OCI-LY7 (cell line): ENCODE measurements at regions not wholly inside any gene's neighbourhood (a gene's known extent, or its start where the extent isn't known, plus 50 kb on each side); places are given as distances from the start of the nearest gene placed in this dataset.

Experiments used
- BruUV-seq: library from RNA; stranded (reverse); fragments of 400-500 nt; replicated peaks from 2 replicates; lab custom pipeline; 2021; lab: Mats Ljungman, UMichigan
- CTCF ChIA-PET: fragments of 300-600 bp; sonication (Branson Sonifier 250); formaldehyde crosslinking; loops from one replicate; lab custom pipeline; 2022; ENCODE audit warnings: antibody characterized with exemption; ENCODE audit not compliant: unreplicated experiment; lab: Charles Lee
- POLR2A ChIA-PET: fragments of 300-600 bp; sonication (Branson Sonifier 250); formaldehyde crosslinking; loops from one replicate; lab custom pipeline; 2022; ENCODE audit warnings: antibody characterized with exemption; lab: Charles Lee
- DNase-seq: peaks from one replicate; pipeline ENCODE4 v3.0.0-alpha.2; 2015; ENCODE audit warnings: low spot score
- H2AFZ ChIP-seq: fragments of 200-600 bp; sonication (generic), shearing (Covaris generic); 2 replicates; pipeline ENCODE4 v1.6.1; 2014; ENCODE audit warnings: mild to moderate bottlenecking, antibody characterized with exemption, low read length, moderate library complexity
- H3K27ac ChIP-seq: fragments of 200-600 bp; sonication (generic); 2 replicates; pipeline ENCODE4 v1.5.1; 2014; ENCODE audit warnings: mixed run types, low read depth, mild to moderate bottlenecking, moderate library complexity, low read length, inconsistent platforms; ENCODE audit not compliant: poor library complexity, severe bottlenecking
- H3K36me3 ChIP-seq: fragments of 200-600 bp; sonication (generic); 2 replicates; pipeline ENCODE4 v1.6.1; 2014; ENCODE audit warnings: mild to moderate bottlenecking, antibody characterized with exemption, low read length, moderate library complexity, mixed read lengths; ENCODE audit not compliant: insufficient read depth
- H3K4me1 ChIP-seq: fragments of 200-600 bp; sonication (generic); 2 replicates; pipeline ENCODE4 v1.5.1; 2014; ENCODE audit warnings: mild to moderate bottlenecking, low read length; ENCODE audit not compliant: insufficient read depth, poor library complexity, severe bottlenecking
- H3K4me2 ChIP-seq: fragments of 200-600 bp; sonication (generic); 2 replicates; pipeline ENCODE4 v1.6.1; 2014; ENCODE audit warnings: mild to moderate bottlenecking, low read length
- H3K4me3 ChIP-seq: fragments of 200-600 bp; sonication (generic); 2 replicates; pipeline ENCODE4 v1.5.1; 2014; ENCODE audit warnings: mild to moderate bottlenecking, low read depth, low read length; ENCODE audit not compliant: poor library complexity, severe bottlenecking
- H3K79me2 ChIP-seq: fragments of 200-600 bp; sonication (generic); 2 replicates; pipeline ENCODE4 v1.6.1; 2016; ENCODE audit warnings: low read depth, mild to moderate bottlenecking, low read length, moderate library complexity, mixed read lengths; ENCODE audit not compliant: insufficient read depth
- H3K9me2 ChIP-seq: fragments of 200-600 bp; sonication (generic); 2 replicates; pipeline ENCODE4 v1.6.1; 2016; ENCODE audit warnings: mild to moderate bottlenecking, low read length, mixed read lengths; ENCODE audit not compliant: insufficient read depth
- H3K9me3 ChIP-seq: fragments of 200-600 bp; sonication (generic); 2 replicates; pipeline ENCODE4 v1.6.1; 2014; ENCODE audit warnings: mild to moderate bottlenecking, mixed run types, low read length, mixed read lengths
- H4K20me1 ChIP-seq: fragments of 200-600 bp; sonication (generic); 2 replicates; pipeline ENCODE4 v1.6.1; 2014; ENCODE audit warnings: mild to moderate bottlenecking, antibody characterized with exemption, low read length, moderate library complexity, mixed read lengths; ENCODE audit not compliant: insufficient read depth
- CTCF ChIP-seq: fragments of 200-600 bp; sonication (generic); conservative IDR thresholded peaks from 2 replicates; pipeline ENCODE4 v1.5.1; 2014; ENCODE audit warnings: mild to moderate bottlenecking, antibody characterized with exemption, low read length, moderate library complexity, mixed read lengths
- EZH2phosphoT487 ChIP-seq: fragments of 200-600 bp; sonication (generic); IDR thresholded peaks from 2 replicates; pipeline ENCODE4 v1.6.1; 2018; ENCODE audit warnings: low read depth, borderline replicate concordance, mild to moderate bottlenecking, mixed run types, antibody characterized with exemption, low read length, moderate library complexity, mixed read lengths
- intact Hi-C: fragments of 100-400 bp; cut with micrococcal nuclease; formaldehyde crosslinking; loops from one replicate; pipeline ENCODE4 v1.10.0; 2022; ENCODE audit not compliant: unreplicated experiment

GRCh38 chr5:142421621-142422397, 97.0 kb upstream of the SPRY4 start:
- Histone ChIP-seq H3K9me2 (no peaks in the 10 kb centered on the region), H3K4me1 (no peaks in the 10 kb centered on the region), H3K79me2 (no peaks in the 10 kb centered on the region), H2AFZ (no peak overlapping the region), H3K4me2 (no peak overlapping the region), H3K9me3 (no peaks in the 10 kb centered on the region), H3K27ac (no peak overlapping the region), H4K20me1 (no peaks in the 10 kb centered on the region), H3K4me3 (no peak overlapping the region), H3K36me3 (no peaks in the 10 kb centered on the region)
- no peak for TF ChIP-seq CTCF
- TF ChIP-seq EZH2phosphoT487 = no peak
- ChIA-PET POLR2A (interaction anchor here (0.7 kb wide), 3 partner anchors 58 to 273 kb away, joined by 4 to 9 read pairs (median 4); no protein-coding TSS in a partner anchor), CTCF (no interaction called here)
- intact Hi-C loops = no loop called here
- BruUV-seq = no TSS peak
- no peak for DNase-seq

GRCh38 chr5:142421228-142421617, 96.4 kb upstream of the SPRY4 start:
- intact Hi-C loops = no loop called here
- POLR2A ChIA-PET = no interaction called here
- CTCF ChIA-PET = no interaction called here
- Histone ChIP-seq H3K9me2 (no peaks in the 10 kb centered on the region), H3K79me2 (no peaks in the 10 kb centered on the region), H4K20me1 (no peaks in the 10 kb centered on the region), H3K36me3 (no peaks in the 10 kb centered on the region), H2AFZ (no peak overlapping the region), H3K9me3 (no peaks in the 10 kb centered on the region), H3K4me2 (no peak overlapping the region), H3K4me3 (no peak overlapping the region), H3K27ac (no peak overlapping the region), H3K4me1 (no peaks in the 10 kb centered on the region)
- no TSS peak for BruUV-seq
- no peak for DNase-seq
- no peak for TF ChIP-seq CTCF
- no peak for TF ChIP-seq EZH2phosphoT487

- no peaks in the 10 kb centered on the region for H3K9me2 ChIP-seq
- H2AFZ ChIP-seq = no peak overlapping the region
- TF ChIP-seq EZH2phosphoT487 (no peak), CTCF (no peak)
- H3K4me1 ChIP-seq = no peaks in the 10 kb centered on the region
- CTCF ChIA-PET = no interaction called here
- no peaks in the 10 kb centered on the region for H3K9me3 ChIP-seq
- no peak overlapping the region for H3K4me2 ChIP-seq
- POLR2A ChIA-PET = interaction anchor here (1.1 kb wide), 1 partner anchor 8 kb away, joined by 3 read pairs; no protein-coding TSS in a partner anchor
- no TSS peak for BruUV-seq
- H3K79me2 ChIP-seq = no peaks in the 10 kb centered on the region
- H3K36me3 ChIP-seq = no peaks in the 10 kb centered on the region
- no peak for DNase-seq
- intact Hi-C loops = no loop called here
- no peaks in the 10 kb centered on the region for H4K20me1 ChIP-seq
- H3K4me3 ChIP-seq = no peak overlapping the region
- H3K27ac ChIP-seq = no peak overlapping the region
These were observed 95.9 kb upstream of the SPRY4 start for GRCh38 chr5:142420561-142421227.
